ENCODE measurements at regions not wholly inside any gene's neighbourhood (a gene's known extent, or its start where the extent isn't known, plus 50 kb on each side); places are given as distances from the start of the nearest gene placed in this dataset.

GRCh38 chr3:194962056-194962455, 276.4 kb downstream of the FAM43A start:
- H3K9me3 ChIP-seq (ENCODE audit: low read depth, low read length), result no peaks in the 10 kb centered on the region
- H3K4me3 ChIP-seq (ENCODE audit: low read length), result no peak overlapping the region
- H3K4me1 ChIP-seq (ENCODE audit: insufficient read depth, low read length), result no peaks in the 10 kb centered on the region
- no peaks in the 10 kb centered on the region for H3K27me3 ChIP-seq (ENCODE audit: insufficient read depth, low read length)

DNA sequence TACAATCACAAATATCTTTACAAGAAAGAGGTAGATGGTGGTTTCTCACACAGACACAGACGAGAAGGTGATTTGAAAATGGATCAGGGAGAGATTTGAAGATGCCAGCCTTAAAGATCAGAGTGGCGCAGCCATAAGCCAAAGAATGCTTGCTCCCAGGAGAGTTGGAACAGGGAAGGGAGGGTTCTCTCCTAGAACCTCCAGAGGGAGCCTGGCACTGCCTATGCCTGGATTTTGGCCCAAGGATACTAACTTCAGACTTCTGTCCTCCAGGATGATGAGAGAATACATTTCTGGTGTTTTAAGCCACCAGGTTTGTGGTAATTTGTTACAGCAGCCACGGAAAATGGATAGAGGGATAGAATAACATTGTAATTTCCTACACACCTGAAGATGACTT, 279.1 kb downstream of the FAM43A start:
- Histone ChIP-seq H3K4me3 (ENCODE audit: low read length) (no peak overlapping the region), H3K27me3 (ENCODE audit: insufficient read depth, low read length) (no peaks in the 10 kb centered on the region), H3K4me1 (ENCODE audit: insufficient read depth, low read length) (no peaks in the 10 kb centered on the region), H3K9me3 (ENCODE audit: low read depth, low read length) (no peaks in the 10 kb centered on the region)

DNA sequence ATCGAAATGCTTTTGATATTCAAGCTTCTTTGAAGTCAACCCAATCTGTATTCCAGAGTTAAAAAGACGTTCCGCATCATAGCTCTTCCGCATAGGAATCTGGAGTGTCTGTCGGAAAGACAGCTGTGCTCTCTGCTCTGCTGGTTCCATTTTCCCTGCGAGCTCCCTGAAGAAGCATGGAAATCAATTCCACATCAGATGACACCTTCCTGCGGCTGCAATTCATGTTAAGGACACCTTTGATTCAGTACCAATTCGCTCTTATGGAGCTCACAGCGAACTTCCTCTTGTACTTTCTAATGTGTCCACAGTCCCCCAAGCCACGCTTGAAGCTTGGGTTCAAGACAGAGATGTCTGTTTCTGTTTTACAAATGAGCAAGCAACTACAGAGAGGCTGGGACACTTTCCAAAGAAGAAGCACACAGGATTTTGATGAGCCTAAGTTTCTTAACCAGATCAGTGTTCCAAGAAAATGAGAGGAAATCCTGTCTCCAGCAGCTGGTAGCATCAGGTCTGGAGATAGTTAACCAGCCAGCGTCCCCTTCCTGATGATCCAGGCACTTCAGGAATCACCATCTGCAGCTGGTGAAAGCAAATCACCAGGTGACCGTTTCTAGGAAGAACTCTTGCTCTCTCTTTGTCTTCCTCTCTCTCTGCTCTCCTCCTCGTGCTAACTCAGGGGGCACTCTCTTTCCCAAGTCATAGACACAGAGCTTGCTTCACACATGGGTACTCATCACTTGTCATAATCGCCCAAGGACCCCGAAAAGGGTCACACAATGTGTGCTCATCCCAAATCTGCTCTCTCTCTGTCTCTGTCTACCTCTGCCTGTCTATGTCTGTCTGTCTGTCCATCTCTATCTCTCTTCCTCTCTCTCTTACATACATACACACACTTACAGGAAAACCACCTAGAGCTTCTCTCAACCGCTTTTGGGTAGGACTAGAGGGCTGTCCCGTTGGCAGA, 281.8 kb downstream of the FAM43A start:
- Histone ChIP-seq H3K9me3 (ENCODE audit: low read depth, low read length) (no peaks in the 10 kb centered on the region), H3K27me3 (ENCODE audit: insufficient read depth, low read length) (no peaks in the 10 kb centered on the region)

DNA sequence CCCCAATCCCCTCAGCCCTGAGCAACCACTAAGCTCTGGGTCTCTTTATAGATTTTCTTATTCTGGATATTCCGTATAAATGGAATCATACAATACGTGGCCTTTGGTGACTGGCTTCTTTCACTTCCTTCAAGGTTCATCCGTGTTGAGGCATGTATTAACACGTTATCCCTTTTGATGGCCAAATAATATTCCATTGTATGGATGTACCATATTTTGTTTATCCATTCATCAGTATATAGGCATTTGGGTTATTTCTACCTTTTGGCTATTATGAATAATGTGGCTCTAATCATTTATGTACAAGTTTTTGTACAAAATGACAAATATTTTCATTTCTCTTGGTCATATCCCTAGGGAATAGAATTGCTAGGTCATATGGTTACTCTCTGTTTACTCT, 284.4 kb downstream of the FAM43A start:
- Histone ChIP-seq H3K9me3 (ENCODE audit: low read depth, low read length) (no peaks in the 10 kb centered on the region), H3K27me3 (ENCODE audit: insufficient read depth, low read length) (no peaks in the 10 kb centered on the region), H3K4me3 (ENCODE audit: low read length) (no peak overlapping the region), H3K4me1 (ENCODE audit: insufficient read depth, low read length) (no peaks in the 10 kb centered on the region)

More for the DNA sequence above, 281.8 kb downstream of the FAM43A start:
- Histone ChIP-seq H3K4me1 (ENCODE audit: insufficient read depth, low read length) (no peaks in the 10 kb centered on the region), H3K4me3 (ENCODE audit: low read length) (no peak overlapping the region)

DNA sequence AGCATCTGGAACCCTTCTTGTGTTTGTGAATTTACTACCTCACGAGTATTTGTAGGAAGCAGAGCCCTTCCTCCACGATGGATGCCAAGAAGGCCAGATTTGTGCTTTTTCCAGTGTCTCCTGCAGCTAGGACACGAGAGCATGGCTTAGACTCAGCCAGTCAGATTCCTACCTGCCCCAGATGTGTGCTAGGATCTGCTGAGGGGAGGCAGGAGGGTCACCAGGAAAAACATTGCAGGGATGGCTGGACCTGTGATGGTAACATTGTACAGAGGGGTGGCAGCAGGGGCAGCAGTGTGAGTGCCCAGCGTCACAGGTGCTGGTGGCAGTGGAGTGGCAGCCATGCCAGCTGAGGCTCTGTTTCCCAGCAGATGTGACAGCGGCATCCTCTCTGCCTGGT, 285.3 kb downstream of the FAM43A start:
- no peaks in the 10 kb centered on the region for H3K27me3 ChIP-seq (ENCODE audit: insufficient read depth, low read length)
- H3K4me1 ChIP-seq (ENCODE audit: insufficient read depth, low read length), result peaks cover 8% of the 10 kb centered on the region
- H3K9me3 ChIP-seq (ENCODE audit: low read depth, low read length), result no peaks in the 10 kb centered on the region
- H3K4me3 ChIP-seq (ENCODE audit: low read length), result no peak overlapping the region

- no peaks in the 10 kb centered on the region for H3K27me3 ChIP-seq (ENCODE audit: insufficient read depth, low read length)
- H3K4me1 ChIP-seq (ENCODE audit: insufficient read depth, low read length), result peaks cover 12% of the 10 kb centered on the region
These were observed 286.3 kb downstream of the FAM43A start for GRCh38 chr3:194971965-194972364.

DNA sequence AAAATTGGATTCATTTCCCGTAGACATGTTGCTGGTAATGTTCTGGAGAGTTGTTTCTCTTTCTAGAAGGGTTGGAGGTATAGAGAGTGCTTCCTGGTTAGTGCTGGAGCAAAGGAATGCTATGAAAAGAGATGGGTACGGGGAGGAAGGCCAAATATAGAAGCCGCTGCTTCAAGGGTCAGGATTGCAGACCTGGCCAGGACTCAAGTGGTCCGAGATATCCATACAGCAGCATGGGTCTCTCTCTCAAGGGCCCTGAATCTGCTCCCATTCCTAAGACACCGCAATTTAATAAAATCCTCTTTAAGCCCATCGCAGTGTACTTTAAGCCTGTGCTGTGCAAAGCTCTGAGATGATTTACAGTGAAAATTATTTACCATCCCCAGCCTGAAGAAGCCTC, 287.0 kb downstream of the FAM43A start:
- no peaks in the 10 kb centered on the region for H3K9me3 ChIP-seq (ENCODE audit: low read depth, low read length)

More at GRCh38 chr3:194971965-194972364, 286.3 kb downstream of the FAM43A start:
- Histone ChIP-seq H3K9me3 (ENCODE audit: low read depth, low read length) (no peaks in the 10 kb centered on the region), H3K4me3 (ENCODE audit: low read length) (no peak overlapping the region)

GRCh38 chr3:194973366-194974000, 287.8 kb downstream of the FAM43A start:
- Histone ChIP-seq H3K4me1 (ENCODE audit: insufficient read depth, low read length) (peaks cover 12% of the 10 kb centered on the region), H3K4me3 (ENCODE audit: low read length) (no peak overlapping the region), H3K9me3 (ENCODE audit: low read depth, low read length) (no peaks in the 10 kb centered on the region), H3K27me3 (ENCODE audit: insufficient read depth, low read length) (no peaks in the 10 kb centered on the region)

More for the DNA sequence above, 287.0 kb downstream of the FAM43A start:
- Histone ChIP-seq H3K4me3 (ENCODE audit: low read length) (no peak overlapping the region), H3K4me1 (ENCODE audit: insufficient read depth, low read length) (peaks cover 12% of the 10 kb centered on the region), H3K27me3 (ENCODE audit: insufficient read depth, low read length) (no peaks in the 10 kb centered on the region)

DNA sequence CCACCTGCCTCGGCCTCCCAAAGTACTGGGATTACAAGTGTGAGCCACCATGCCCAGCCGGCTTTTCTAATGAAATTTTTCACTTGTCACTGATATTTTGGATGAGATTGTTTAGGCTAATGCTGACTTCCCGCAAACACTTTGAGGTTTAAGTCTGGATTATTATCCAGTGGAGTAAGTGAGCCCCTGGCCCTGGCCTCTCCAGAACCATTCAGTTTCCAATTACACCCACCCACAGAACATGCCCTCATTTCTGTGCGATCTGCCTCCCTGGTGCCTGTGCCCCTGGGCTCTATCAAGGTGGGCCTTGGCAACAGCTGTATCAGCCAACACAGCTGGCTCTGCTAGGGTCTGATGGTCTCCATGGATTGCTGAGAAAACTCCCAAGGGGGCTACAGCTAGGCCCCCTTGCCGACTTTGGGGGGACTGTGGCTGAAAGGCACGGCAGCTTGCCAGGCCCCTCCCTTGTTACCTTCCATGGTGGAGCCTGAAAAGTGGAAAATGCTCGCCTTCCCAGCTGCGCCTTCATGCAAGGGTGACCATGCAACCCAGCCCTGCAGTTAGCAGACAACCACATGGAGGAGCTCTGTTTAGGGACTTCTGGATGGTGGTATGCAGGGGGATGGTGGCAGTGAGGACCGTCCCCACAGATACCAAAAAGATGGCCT, 288.9 kb downstream of the FAM43A start:
- H3K27me3 ChIP-seq (ENCODE audit: insufficient read depth, low read length), result no peaks in the 10 kb centered on the region
- H3K4me1 ChIP-seq (ENCODE audit: insufficient read depth, low read length), result peaks cover 12% of the 10 kb centered on the region
- no peak overlapping the region for H3K4me3 ChIP-seq (ENCODE audit: low read length)
- no peaks in the 10 kb centered on the region for H3K9me3 ChIP-seq (ENCODE audit: low read depth, low read length)

DNA sequence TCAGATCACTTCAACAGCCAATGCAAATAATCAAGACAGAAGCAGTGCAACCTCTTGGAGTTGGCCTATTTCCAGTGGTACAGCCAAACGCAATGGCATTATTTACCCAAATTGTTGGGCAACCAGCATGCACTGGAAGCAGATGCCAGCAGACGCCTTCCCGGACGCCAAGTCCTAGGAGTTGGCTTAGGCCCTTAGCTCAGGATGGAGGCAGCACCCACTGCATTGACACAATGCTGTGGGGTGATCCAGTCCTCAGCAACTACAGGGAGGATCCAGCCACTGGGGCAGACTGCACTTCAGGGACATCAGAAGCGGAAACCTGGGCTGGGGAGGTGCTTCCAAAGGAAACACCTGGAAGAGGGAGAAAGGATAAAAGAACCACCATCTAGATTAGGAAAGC, 290.4 kb downstream of the FAM43A start:
- peaks cover 12% of the 10 kb centered on the region for H3K4me1 ChIP-seq (ENCODE audit: insufficient read depth, low read length)
- no peaks in the 10 kb centered on the region for H3K9me3 ChIP-seq (ENCODE audit: low read depth, low read length)
- H3K27me3 ChIP-seq (ENCODE audit: insufficient read depth, low read length), result no peaks in the 10 kb centered on the region
- no peak overlapping the region for H3K4me3 ChIP-seq (ENCODE audit: low read length)

- no peaks in the 10 kb centered on the region for H3K27me3 ChIP-seq (ENCODE audit: insufficient read depth, low read length)
- H3K9me3 ChIP-seq (ENCODE audit: low read depth, low read length), result no peaks in the 10 kb centered on the region
- peaks cover 12% of the 10 kb centered on the region for H3K4me1 ChIP-seq (ENCODE audit: insufficient read depth, low read length)
- H3K4me3 ChIP-seq (ENCODE audit: low read length), result no peak overlapping the region
These were observed 291.2 kb downstream of the FAM43A start for GRCh38 chr3:194976874-194977273.

DNA sequence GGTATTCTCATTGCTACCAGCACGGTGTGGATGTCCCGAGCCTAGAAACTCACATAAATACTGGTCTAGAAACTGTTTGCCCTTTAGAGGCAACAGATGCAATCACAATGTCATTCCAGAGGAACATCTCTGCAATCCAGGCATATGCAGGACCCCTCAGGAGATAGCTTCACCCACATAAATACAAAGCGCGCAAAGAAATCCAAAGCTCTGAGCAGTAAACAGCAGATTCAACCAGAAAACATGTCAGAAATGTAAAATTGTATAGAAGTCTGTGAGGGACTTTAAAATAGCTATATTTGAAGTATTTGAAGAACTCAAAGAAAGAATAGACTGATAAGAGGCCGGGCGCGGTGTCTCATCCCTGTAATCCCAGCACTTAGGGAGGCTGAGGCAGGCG, 291.7 kb downstream of the FAM43A start:
- Histone ChIP-seq H3K4me1 (ENCODE audit: insufficient read depth, low read length) (peaks cover 12% of the 10 kb centered on the region), H3K9me3 (ENCODE audit: low read depth, low read length) (no peaks in the 10 kb centered on the region), H3K4me3 (ENCODE audit: low read length) (no peak overlapping the region), H3K27me3 (ENCODE audit: insufficient read depth, low read length) (no peaks in the 10 kb centered on the region)

DNA sequence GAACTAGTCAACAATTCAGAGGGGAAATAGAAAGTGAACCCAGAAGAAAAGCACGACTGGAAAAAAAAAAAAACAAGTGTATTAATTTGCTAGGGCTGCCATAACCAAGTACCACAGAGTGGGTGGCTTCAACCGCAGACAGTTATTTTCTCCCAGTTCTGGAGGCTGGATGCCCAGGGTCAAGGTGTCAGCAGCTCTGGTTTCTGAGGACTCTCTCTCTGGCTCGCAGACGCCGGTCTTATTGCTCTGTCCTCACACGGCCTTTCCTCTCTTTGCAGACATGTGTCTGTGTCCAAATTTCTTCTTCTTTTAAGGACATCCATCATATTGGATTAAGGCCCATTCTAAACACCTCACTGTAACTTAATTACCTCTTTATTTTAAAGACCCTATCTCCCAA, 291.8 kb downstream of the XXYLT1 start:
- Histone ChIP-seq H3K9me3 (ENCODE audit: low read depth, low read length) (no peaks in the 10 kb centered on the region), H3K27me3 (ENCODE audit: insufficient read depth, low read length) (no peaks in the 10 kb centered on the region), H3K4me3 (ENCODE audit: low read length) (no peak overlapping the region), H3K4me1 (ENCODE audit: insufficient read depth, low read length) (peaks cover 15% of the 10 kb centered on the region)

- Histone ChIP-seq H3K4me3 (ENCODE audit: low read length) (no peak overlapping the region), H3K27me3 (ENCODE audit: insufficient read depth, low read length) (no peaks in the 10 kb centered on the region), H3K9me3 (ENCODE audit: low read depth, low read length) (no peaks in the 10 kb centered on the region), H3K4me1 (ENCODE audit: insufficient read depth, low read length) (peaks cover 31% of the 10 kb centered on the region)
These were observed 288.5 kb downstream of the XXYLT1 start for GRCh38 chr3:194982472-194982871.

DNA sequence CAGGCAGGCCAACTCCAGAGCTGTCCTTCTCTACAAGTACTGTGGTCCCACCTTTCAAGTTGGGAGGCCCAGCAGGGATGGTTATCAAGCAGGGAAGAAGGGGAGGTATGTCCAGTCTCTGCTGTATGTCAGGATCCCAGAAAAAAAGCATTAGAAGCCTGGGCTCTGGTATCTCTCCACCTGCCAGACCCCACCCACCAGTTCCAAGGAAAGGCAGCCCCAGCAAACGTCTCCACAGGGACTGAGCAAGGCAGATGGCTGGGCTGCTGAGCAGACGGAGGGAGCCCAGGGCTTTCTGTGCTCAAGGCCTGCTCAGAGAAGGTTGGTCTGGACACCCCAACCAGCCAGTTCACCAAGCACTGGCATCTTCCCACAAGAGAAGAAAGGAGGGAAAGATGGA, 287.8 kb downstream of the XXYLT1 start:
- H3K9me3 ChIP-seq (ENCODE audit: low read depth, low read length), result no peaks in the 10 kb centered on the region
- H3K4me1 ChIP-seq (ENCODE audit: insufficient read depth, low read length), result peaks cover 33% of the 10 kb centered on the region
- H3K27me3 ChIP-seq (ENCODE audit: insufficient read depth, low read length), result no peaks in the 10 kb centered on the region
- no peak overlapping the region for H3K4me3 ChIP-seq (ENCODE audit: low read length)
